HepG2 (cell line): ENCODE measurements at regions not wholly inside any gene's neighbourhood (a gene's known extent, or its start where the extent isn't known, plus 50 kb on each side); places are given as distances from the start of the nearest gene placed in this dataset.

ENCODE experiments used
- ATAC-seq: fragments of 200-7000 bp; cut with Tn5 transposase; 3 replicates; pipeline ENCODE4 v1.9.1; 2020; ENCODE audit warnings: mild to moderate bottlenecking, moderate library complexity
- BruUV-seq: library from RNA; stranded (reverse); fragments of 400-500 nt; replicated peaks from 2 replicates; lab custom pipeline; 2021; lab: Mats Ljungman, UMichigan
- CTCF ChIA-PET: fragments of 300-600 bp; formaldehyde crosslinking; extraction: SDS; loops from one replicate; lab custom pipeline; 2021; ENCODE audit warnings: low total read pairs, inconsistent platforms, low intra/inter-chr PET ratio; lab: Yijun Ruan, JAX
- POLR2A ChIA-PET: fragments of 350-600 bp; sonication (Branson Sonifier 250); formaldehyde crosslinking; loops from one replicate; lab custom pipeline; 2020; ENCODE audit warnings: antibody characterized with exemption, inconsistent platforms; lab: Yijun Ruan, JAX
- DNase-seq: peaks from one replicate; pipeline ENCODE4 v3.0.0-alpha.2; 2015; ENCODE audit warnings: low spot score
- FAIRE-seq: peaks from 3 replicates; lab custom pipeline; 2011; peaks lifted over from hg19 to GRCh38; lab: Jason Lieb, UNC
- H2AFZ ChIP-seq: one replicate; pipeline ENCODE4 v1.6.1; 2011; ENCODE audit warnings: low read length, inconsistent platforms
- H3K27ac ChIP-seq: fragments of 300-600 bp; 3 replicates; pipeline ENCODE4 v1.8.0; 2011; ENCODE audit warnings: mixed run types, mild to moderate bottlenecking, mixed read lengths, low read length, inconsistent platforms; ENCODE audit not compliant: insufficient read depth; ENCODE audit errors: extremely low read length
- H3K27me3 ChIP-seq, 2 experiments: fragments of 200-600 bp in 1 of 2; 2 replicates in 1 of 2; 3 replicates in 1 of 2; pipeline versions ENCODE4 v1.6.0 to v1.8.0; 2011; ENCODE audit warnings: low read length in 2 of 2, mild to moderate bottlenecking in 2 of 2, moderate library complexity in 2 of 2, inconsistent platforms in 1 of 2; ENCODE audit not compliant: insufficient read depth in 2 of 2, control insufficient read depth in 1 of 2
- H3K36me3 ChIP-seq, 2 experiments: fragments of 200-600 bp in 1 of 2; replicated peaks in 1 of 2; 2 replicates in 1 of 2; 3 replicates in 1 of 2; pipeline versions ENCODE4 v1.5.1 to v1.8.0; 2011; ENCODE audit warnings: low read length in 2 of 2, inconsistent platforms in 1 of 2; ENCODE audit not compliant: insufficient read depth in 2 of 2, control insufficient read depth in 1 of 2
- H3K4me1 ChIP-seq: 2 replicates; pipeline ENCODE4 v1.5.1; 2012; ENCODE audit warnings: low read length, inconsistent platforms; ENCODE audit not compliant: insufficient read depth
- H3K4me2 ChIP-seq: 2 replicates; pipeline ENCODE4 v1.6.0; 2011; ENCODE audit warnings: low read depth, low read length, inconsistent platforms
- H3K4me3 ChIP-seq, 3 experiments: fragments of 200-600 bp in 1 of 3; sonication (generic), shearing (Covaris generic) in 1 of 3; replicated peaks in 1 of 3; 2 replicates each; pipeline ENCODE4 v1.5.1; 2011 to 2016; ENCODE audit warnings: low read length in 3 of 3, inconsistent platforms in 2 of 3, low read depth in 2 of 3, mild to moderate bottlenecking in 2 of 3, control low read depth in 1 of 3, mixed read lengths in 1 of 3; ENCODE audit not compliant: insufficient read depth in 1 of 3
- H3K79me2 ChIP-seq: one replicate; pipeline ENCODE4 v1.6.1; 2011; ENCODE audit warnings: low read length, inconsistent platforms; ENCODE audit not compliant: insufficient read depth
- H3K9ac ChIP-seq: 2 replicates; pipeline ENCODE4 v1.6.0; 2011; ENCODE audit warnings: mild to moderate bottlenecking, low read depth, low read length, inconsistent platforms; ENCODE audit not compliant: insufficient read depth
- H3K9me3 ChIP-seq: 2 replicates; pipeline ENCODE4 v1.5.1; 2012; ENCODE audit warnings: mild to moderate bottlenecking, low read length
- H4K20me1 ChIP-seq: 2 replicates; pipeline ENCODE4 v1.6.0; 2011; ENCODE audit warnings: inconsistent platforms, mild to moderate bottlenecking, low read length, moderate library complexity; ENCODE audit not compliant: insufficient read depth
- ARNT2 ChIP-seq: sonication (generic); formaldehyde crosslinking; IDR thresholded peaks from 2 replicates; pipeline ENCODE4 v1.8.0; 2022; ENCODE audit warnings: mild to moderate bottlenecking, low read depth, missing genetic modification reagents, moderate library complexity
- ERF ChIP-seq: IDR thresholded peaks from 2 replicates; pipeline ENCODE4 v1.6.1; 2018; ENCODE audit warnings: missing biosample characterization, missing genetic modification reagents
- ESRRA ChIP-seq: sonication (generic); formaldehyde crosslinking; IDR thresholded peaks from 2 replicates; pipeline ENCODE4 v1.5.1; 2020; ENCODE audit warnings: mild to moderate bottlenecking, low read depth, missing genetic modification reagents
- HOXA7 ChIP-seq: sonication (generic); formaldehyde crosslinking; IDR thresholded peaks from 2 replicates; pipeline ENCODE4 v1.8.1; 2022; ENCODE audit warnings: mild to moderate bottlenecking, missing genetic modification reagents, moderate library complexity
- MTA1 ChIP-seq: sonication (generic); formaldehyde crosslinking; IDR thresholded peaks from 2 replicates; pipeline ENCODE4 v1.4.0; 2020; ENCODE audit warnings: missing genetic modification reagents, mild to moderate bottlenecking, borderline replicate concordance
- PPARG ChIP-seq: conservative IDR thresholded peaks from 2 replicates; pipeline ENCODE4 v1.6.1; 2016; ENCODE audit warnings: missing biosample characterization, missing genetic modification reagents
- ZNF30 ChIP-seq: sonication (generic); formaldehyde crosslinking; IDR thresholded peaks from 2 replicates; pipeline ENCODE4 v1.5.0; 2020; ENCODE audit warnings: mild to moderate bottlenecking, missing genetic modification reagents
- ZNF343 ChIP-seq: sonication (generic); formaldehyde crosslinking; IDR thresholded peaks from 2 replicates; pipeline ENCODE4 v1.4.0; 2020; ENCODE audit warnings: mild to moderate bottlenecking, missing genetic modification reagents
- ZNF615 ChIP-seq: sonication (generic); formaldehyde crosslinking; IDR thresholded peaks from 2 replicates; pipeline ENCODE4 v1.5.0; 2020; ENCODE audit warnings: mild to moderate bottlenecking, missing genetic modification reagents, borderline replicate concordance
- ZNF841 ChIP-seq: sonication (generic); formaldehyde crosslinking; IDR thresholded peaks from 2 replicates; pipeline ENCODE4 v1.8.1; 2023; ENCODE audit warnings: missing genetic modification reagents, borderline replicate concordance
- ZSCAN25 ChIP-seq: sonication (generic); formaldehyde crosslinking; IDR thresholded peaks from 2 replicates; pipeline ENCODE4 v1.8.0; 2022; ENCODE audit warnings: mild to moderate bottlenecking, missing genetic modification reagents
- WGBS: methylation state at CpG from one replicate; pipeline ENCODE4 v1.1.6; 2017; ENCODE audit warnings: low lambda C conversion rate; 5-methylcytosine and 5-hydroxymethylcytosine counted together
- in situ Hi-C: cut with HindIII; loops from 2 replicates; pipeline ENCODE4 v1.10.0; 2017; ENCODE audit warnings: low pct_unique_long_range_greater_than_20kb; ENCODE audit not compliant: extremely low pct_ligation_motif_present
- intact Hi-C: fragments of 100-400 bp; cut with micrococcal nuclease; formaldehyde crosslinking; loops from one replicate; pipeline ENCODE4 v1.10.0; 2022; ENCODE audit not compliant: unreplicated experiment
- TF ChIP-seq, protein P1 (sequence below): sonication (generic); formaldehyde crosslinking; conservative IDR thresholded peaks from 2 replicates; pipeline ENCODE4 v1.8.0; 2022; ENCODE audit warnings: mild to moderate bottlenecking, moderate library complexity, missing genetic modification reagents

DNA sequence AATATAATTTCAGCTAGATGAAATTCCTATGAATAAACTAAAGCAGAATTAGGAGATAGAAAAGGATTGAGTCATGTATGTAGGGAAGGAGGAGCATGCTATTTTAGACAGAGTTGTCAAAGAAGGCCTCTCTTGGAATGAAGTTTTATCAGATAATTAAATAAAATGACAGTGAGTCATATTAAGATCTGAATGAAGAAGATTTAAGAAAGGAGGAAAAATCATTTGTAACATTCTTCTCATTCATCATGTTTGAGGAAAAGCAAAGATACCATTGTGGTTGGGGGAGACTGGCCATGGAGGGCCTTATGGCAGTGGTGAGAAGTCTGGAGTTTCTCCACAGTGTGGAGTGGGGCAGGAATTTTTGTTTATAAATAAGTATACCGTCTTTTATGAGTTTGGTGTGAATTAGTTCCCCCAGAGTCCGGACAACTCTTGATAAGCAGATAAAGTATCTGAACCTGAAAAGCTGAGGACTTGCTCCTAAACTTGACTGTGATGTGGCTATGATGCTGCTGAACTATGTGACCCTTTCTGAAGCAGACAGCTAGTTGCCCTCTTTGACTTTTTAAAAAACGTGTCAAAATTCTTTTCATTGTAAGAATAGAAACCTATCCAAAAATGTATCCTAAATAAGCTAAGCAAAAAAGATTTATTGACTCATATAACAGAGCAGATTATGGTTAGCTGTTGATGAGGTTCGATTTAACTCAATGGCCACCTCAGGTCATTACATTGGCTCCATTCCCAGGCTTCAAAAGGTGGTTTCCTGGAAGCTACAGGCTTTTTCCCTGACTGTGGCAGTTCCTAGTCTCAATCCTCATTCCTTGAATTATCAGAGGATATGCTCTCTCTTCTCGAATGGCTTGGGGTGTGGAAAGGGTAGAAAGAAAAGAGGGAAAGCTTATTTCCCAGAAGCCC is 90.8 kb downstream of the LHX9 start:
- ChIA-PET CTCF (no interaction called here), POLR2A (no interaction called here)
- peaks cover 15% of the 10 kb centered on the region for H3K9me3 ChIP-seq
- no peak overlapping the region for H3K9ac ChIP-seq
- TF ChIP-seq ESRRA (no peak), PPARG (no peak), ZNF343 (CRISPR knock-in tag) (no peak), ERF (CRISPR knock-in tag) (no peak), HOXA7 (CRISPR knock-in tag) (no peak), ZNF841 (CRISPR knock-in tag) (no peak), ZNF615 (no peak), ZSCAN25 (CRISPR knock-in tag) (no peak), ARNT2 (CRISPR knock-in tag) (no peak), MTA1 (CRISPR knock-in tag) (no peak), ZNF30 (CRISPR knock-in tag) (no peak)
- TF ChIP-seq, protein P1, sequence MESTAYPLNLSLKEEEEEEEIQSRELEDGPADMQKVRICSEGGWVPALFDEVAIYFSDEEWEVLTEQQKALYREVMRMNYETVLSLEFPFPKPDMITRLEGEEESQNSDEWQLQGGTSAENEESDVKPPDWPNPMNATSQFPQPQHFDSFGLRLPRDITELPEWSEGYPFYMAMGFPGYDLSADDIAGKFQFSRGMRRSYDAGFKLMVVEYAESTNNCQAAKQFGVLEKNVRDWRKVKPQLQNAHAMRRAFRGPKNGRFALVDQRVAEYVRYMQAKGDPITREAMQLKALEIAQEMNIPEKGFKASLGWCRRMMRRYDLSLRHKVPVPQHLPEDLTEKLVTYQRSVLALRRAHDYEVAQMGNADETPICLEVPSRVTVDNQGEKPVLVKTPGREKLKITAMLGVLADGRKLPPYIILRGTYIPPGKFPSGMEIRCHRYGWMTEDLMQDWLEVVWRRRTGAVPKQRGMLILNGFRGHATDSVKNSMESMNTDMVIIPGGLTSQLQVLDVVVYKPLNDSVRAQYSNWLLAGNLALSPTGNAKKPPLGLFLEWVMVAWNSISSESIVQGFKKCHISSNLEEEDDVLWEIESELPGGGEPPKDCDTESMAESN (CRISPR knock-in tag), result no peak
- H3K4me2 ChIP-seq, result no peak overlapping the region
- WGBS, result 1% methylated on average over 5 of the region's 5 CpGs
- intact Hi-C loops (no loop called here), in situ Hi-C loops (no loop called here)
- ATAC-seq (no peak), DNase-seq (no peak), FAIRE-seq (no peak)
- H3K27me3 ChIP-seq, result no peaks in the 10 kb centered on the region
- H3K4me1 ChIP-seq, result no peaks in the 10 kb centered on the region
- H3K36me3 ChIP-seq, result no peaks in the 10 kb centered on the region
- H2AFZ ChIP-seq, result no peak overlapping the region
- H3K4me3 ChIP-seq, result no peak overlapping the region
- no TSS peak for BruUV-seq
- no peaks in the 10 kb centered on the region for H3K79me2 ChIP-seq
- no peak overlapping the region for H3K27ac ChIP-seq
- H4K20me1 ChIP-seq, result no peaks in the 10 kb centered on the region
